Astrocyte (in vitro differentiated cells and primary cell): ENCODE measurements at regions not wholly inside any gene's neighbourhood (a gene's known extent, or its start where the extent isn't known, plus 50 kb on each side); places are given as distances from the start of the nearest gene placed in this dataset.

Experiments used
- DNase-seq: peaks from one replicate; pipeline ENCODE4 v3.0.0-alpha.2; 2010; ENCODE audit warnings: low read depth
- FAIRE-seq: peaks from 2 replicates; lab custom pipeline; 2011; peaks lifted over from hg19 to GRCh38; lab: Jason Lieb, UNC
- H2AFZ ChIP-seq: 2 replicates; pipeline ENCODE4 v1.6.0; 2012; ENCODE audit warnings: low read depth, low read length, inconsistent platforms
- H3K27ac ChIP-seq: 2 replicates; pipeline ENCODE4 v1.5.1; 2011; ENCODE audit warnings: low read depth, low read length, inconsistent platforms
- H3K27me3 ChIP-seq: 2 replicates; pipeline ENCODE4 v1.6.0; 2011; ENCODE audit warnings: low read length, inconsistent platforms; ENCODE audit not compliant: insufficient read depth
- H3K36me3 ChIP-seq: 2 replicates; pipeline ENCODE4 v1.5.1; 2011; ENCODE audit warnings: low read length, inconsistent platforms; ENCODE audit not compliant: insufficient read depth
- H3K4me1 ChIP-seq: 2 replicates; pipeline ENCODE4 v1.5.1; 2011; ENCODE audit warnings: low read length, inconsistent platforms; ENCODE audit not compliant: insufficient read depth
- H3K4me2 ChIP-seq: 2 replicates; pipeline ENCODE4 v1.6.0; 2012; ENCODE audit warnings: low read length, inconsistent platforms
- H3K4me3 ChIP-seq: 2 replicates; pipeline ENCODE4 v1.5.1; 2011; ENCODE audit warnings: low read depth, mild to moderate bottlenecking, low read length, inconsistent platforms; ENCODE audit not compliant: insufficient read depth
- H3K79me2 ChIP-seq: 2 replicates; pipeline ENCODE4 v1.6.0; 2012; ENCODE audit warnings: mild to moderate bottlenecking, low read length, inconsistent platforms; ENCODE audit not compliant: insufficient read depth
- H3K9ac ChIP-seq: 2 replicates; pipeline ENCODE4 v1.6.0; 2012; ENCODE audit warnings: mild to moderate bottlenecking, low read length, inconsistent platforms
- H3K9me3 ChIP-seq: 2 replicates; pipeline ENCODE4 v1.5.1; 2012; ENCODE audit warnings: low read depth, mild to moderate bottlenecking, low read length, inconsistent platforms; ENCODE audit not compliant: insufficient read depth
- H4K20me1 ChIP-seq: 2 replicates; pipeline ENCODE4 v1.6.0; 2012; ENCODE audit warnings: low read length, inconsistent platforms; ENCODE audit not compliant: insufficient read depth
- H3K27ac Mint-ChIP-seq: one replicate; pipeline ENCODE4 v1.8.0; 2021; ENCODE audit warnings: mild to moderate bottlenecking, mixed read lengths; ENCODE audit not compliant: unreplicated experiment
- H3K27me3 Mint-ChIP-seq: one replicate; pipeline ENCODE4 v1.8.0; 2021; ENCODE audit warnings: low read depth, mixed read lengths; ENCODE audit not compliant: unreplicated experiment
- H3K36me3 Mint-ChIP-seq: one replicate; pipeline ENCODE4 v1.8.0; 2021; ENCODE audit warnings: low read depth, mixed read lengths; ENCODE audit not compliant: unreplicated experiment
- H3K4me1 Mint-ChIP-seq: one replicate; pipeline ENCODE4 v1.8.0; 2021; ENCODE audit warnings: low read depth, mixed read lengths; ENCODE audit not compliant: unreplicated experiment
- H3K4me3 Mint-ChIP-seq: one replicate; pipeline ENCODE4 v1.8.0; 2021; ENCODE audit warnings: mild to moderate bottlenecking, moderate library complexity, mixed read lengths; ENCODE audit not compliant: unreplicated experiment
- H3K9me3 Mint-ChIP-seq: one replicate; pipeline ENCODE4 v1.8.0; 2021; ENCODE audit warnings: mild to moderate bottlenecking, mixed read lengths; ENCODE audit not compliant: unreplicated experiment
- CTCF ChIP-seq: IDR thresholded peaks from 2 replicates; pipeline ENCODE4 v1.5.1; 2011; ENCODE audit warnings: low read depth, mild to moderate bottlenecking, inconsistent platforms, low read length, moderate library complexity; ENCODE audit not compliant: insufficient read depth
- EZH2 ChIP-seq: IDR thresholded peaks from 2 replicates; pipeline ENCODE4 v1.6.1; 2012; ENCODE audit warnings: mild to moderate bottlenecking, low read length, inconsistent platforms; ENCODE audit not compliant: insufficient read depth

GRCh38 chrX:116872931-116873330 is 410.2 kb upstream of the CT83 start:
- H3K27ac Mint-ChIP-seq, result peak overlapping the region; percentile 55
- no peaks in the 10 kb centered on the region for H3K9me3 Mint-ChIP-seq
- FAIRE-seq (peak; percentile 87), DNase-seq (no peak)
- H3K4me2 ChIP-seq, result no peak overlapping the region
- H3K4me1 Mint-ChIP-seq, result peaks cover 8% of the 10 kb centered on the region
- H3K36me3 ChIP-seq, result no peaks in the 10 kb centered on the region
- H3K4me1 ChIP-seq, result no peaks in the 10 kb centered on the region
- no peak overlapping the region for H2AFZ ChIP-seq
- no peaks in the 10 kb centered on the region for H3K9me3 ChIP-seq
- peak overlapping the region; percentile 47 for H3K27ac ChIP-seq
- H3K4me3 Mint-ChIP-seq, result no peak overlapping the region
- no peak overlapping the region for H3K9ac ChIP-seq
- TF ChIP-seq EZH2, result no peak
- TF ChIP-seq CTCF, result no peak
- H3K27me3 Mint-ChIP-seq, result no peaks in the 10 kb centered on the region
- H4K20me1 ChIP-seq, result no peaks in the 10 kb centered on the region
- H3K4me3 ChIP-seq, result no peak overlapping the region
- no peaks in the 10 kb centered on the region for H3K27me3 ChIP-seq
- no peaks in the 10 kb centered on the region for H3K36me3 Mint-ChIP-seq
- no peaks in the 10 kb centered on the region for H3K79me2 ChIP-seq

- H2AFZ ChIP-seq, result no peak overlapping the region
- Mint-ChIP-seq H3K4me3 (no peak overlapping the region), H3K36me3 (no peaks in the 10 kb centered on the region), H3K27ac (peak overlapping the region; percentile 26), H3K4me1 (peaks cover 4% of the 10 kb centered on the region), H3K27me3 (no peaks in the 10 kb centered on the region), H3K9me3 (no peaks in the 10 kb centered on the region)
- FAIRE-seq (no peak), DNase-seq (no peak)
- no peak overlapping the region for H3K4me3 ChIP-seq
- H3K27me3 ChIP-seq, result no peaks in the 10 kb centered on the region
- TF ChIP-seq EZH2 (no peak), CTCF (no peak)
- H4K20me1 ChIP-seq, result no peaks in the 10 kb centered on the region
- H3K79me2 ChIP-seq, result no peaks in the 10 kb centered on the region
- no peak overlapping the region for H3K27ac ChIP-seq
- H3K9ac ChIP-seq, result no peak overlapping the region
- H3K4me1 ChIP-seq, result no peaks in the 10 kb centered on the region
- H3K4me2 ChIP-seq, result no peak overlapping the region
- H3K36me3 ChIP-seq, result no peaks in the 10 kb centered on the region
- no peaks in the 10 kb centered on the region for H3K9me3 ChIP-seq
Measured at GRCh38 chrX:116863029-116863428, 400.3 kb upstream of the CT83 start.

- Histone ChIP-seq H3K36me3 (no peaks in the 10 kb centered on the region), H4K20me1 (no peaks in the 10 kb centered on the region), H3K9ac (no peak overlapping the region), H3K27ac (no peak overlapping the region), H3K27me3 (no peaks in the 10 kb centered on the region), H3K4me2 (no peak overlapping the region), H3K9me3 (no peaks in the 10 kb centered on the region), H3K4me1 (no peaks in the 10 kb centered on the region), H3K4me3 (no peak overlapping the region), H2AFZ (no peak overlapping the region), H3K79me2 (no peaks in the 10 kb centered on the region)
- DNase-seq (no peak), FAIRE-seq (no peak)
- Mint-ChIP-seq H3K9me3 (no peaks in the 10 kb centered on the region), H3K27me3 (no peaks in the 10 kb centered on the region), H3K4me1 (peaks cover 2% of the 10 kb centered on the region), H3K4me3 (no peak overlapping the region), H3K27ac (no peak overlapping the region), H3K36me3 (no peaks in the 10 kb centered on the region)
- TF ChIP-seq CTCF (no peak), EZH2 (no peak)
Measured at GRCh38 chrX:116862340-116862739, 399.6 kb upstream of the CT83 start.
